H1 (cell line): ENCODE measurements at regions not wholly inside any gene's neighbourhood (a gene's known extent, or its start where the extent isn't known, plus 50 kb on each side); places are given as distances from the start of the nearest gene placed in this dataset.

Experiments
- CTCF ChIA-PET: fragments of 300-600 bp; sonication (Branson Sonifier 250); formaldehyde crosslinking; loops from one replicate; lab custom pipeline; 2021; ENCODE audit not compliant: partially characterized antibody; lab: Charles Lee
- POLR2A ChIA-PET: fragments of 300-600 bp; sonication (Branson Sonifier 250); formaldehyde crosslinking; loops from one replicate; lab custom pipeline; 2021; ENCODE audit warnings: inconsistent platforms; ENCODE audit not compliant: partially characterized antibody; lab: Charles Lee
- DNase-seq, 2 experiments: peaks; one replicate each; pipeline versions ENCODE4 v3.0.0 to v3.0.0-alpha.2; 2010 to 2022; ENCODE audit warnings: low spot score in 2 of 2, low read depth in 1 of 2, mixed read lengths in 1 of 2
- FAIRE-seq: peaks from 2 replicates; lab custom pipeline; 2011; peaks lifted over from hg19 to GRCh38; lab: Jason Lieb, UNC
- H2AFZ ChIP-seq: 2 replicates; pipeline ENCODE4 v1.8.1; 2012; ENCODE audit warnings: low read length, inconsistent platforms
- H2AK5ac ChIP-seq: 2 replicates; pipeline ENCODE4 v1.6.1; 2013; ENCODE audit warnings: low read depth, low read length
- H2BK120ac ChIP-seq: replicated peaks from 2 replicates; pipeline ENCODE3; 2013; ENCODE audit warnings: low read depth, low read length, inconsistent platforms
- H2BK12ac ChIP-seq: 2 replicates; pipeline ENCODE4 v1.6.1; 2013; ENCODE audit warnings: low read depth, low read length
- H2BK15ac ChIP-seq: 2 replicates; pipeline ENCODE4 v1.6.1; 2013; ENCODE audit warnings: low read length
- H2BK20ac ChIP-seq: 2 replicates; pipeline ENCODE4 v1.6.1; 2013; ENCODE audit warnings: low read length
- H2BK5ac ChIP-seq: 2 replicates; pipeline ENCODE4 v1.6.1; 2013; ENCODE audit warnings: low read depth, low read length
- H3K14ac ChIP-seq: 2 replicates; pipeline ENCODE4 v1.6.1; 2013; ENCODE audit warnings: inconsistent platforms; ENCODE audit not compliant: insufficient read length
- H3K18ac ChIP-seq: 2 replicates; pipeline ENCODE4 v1.6.1; 2013; ENCODE audit warnings: low read length; ENCODE audit errors: extremely low read depth
- H3K23ac ChIP-seq: 2 replicates; pipeline ENCODE4 v1.6.1; 2013; ENCODE audit warnings: inconsistent platforms; ENCODE audit not compliant: insufficient read length
- H3K23me2 ChIP-seq: 2 replicates; pipeline ENCODE4 v1.6.1; 2013; ENCODE audit warnings: low read depth, low read length
- H3K27ac ChIP-seq: 2 replicates; pipeline ENCODE4 v1.6.1; 2011; ENCODE audit warnings: low read depth, low read length, inconsistent platforms
- H3K27me3 ChIP-seq, 4 experiments: replicated peaks in 1 of 4; 1 replicate in 1 of 4; 2 replicates in 3 of 4; pipeline versions ENCODE4 v1.6.1 to v1.8.1; 2011 to 2013; ENCODE audit warnings: low read length in 3 of 4, mild to moderate bottlenecking in 3 of 4, inconsistent platforms in 2 of 4, mixed read lengths in 2 of 4, moderate library complexity in 1 of 4; ENCODE audit not compliant: control insufficient read depth in 3 of 4, insufficient read depth in 3 of 4; ENCODE audit errors: extremely low read depth in 1 of 4
- H3K36me3 ChIP-seq, 4 experiments: 2 replicates each; pipeline versions ENCODE4 v1.6.1 to v1.8.1; 2011 to 2013; ENCODE audit warnings: mild to moderate bottlenecking in 4 of 4, low read length in 3 of 4, moderate library complexity in 2 of 4, control low read depth in 1 of 4, inconsistent platforms in 1 of 4; ENCODE audit not compliant: insufficient read depth in 4 of 4, control insufficient read depth in 2 of 4
- H3K4ac ChIP-seq: replicated peaks from 2 replicates; pipeline ENCODE3; 2013; ENCODE audit warnings: low read length, low read depth, mixed read lengths, inconsistent platforms; ENCODE audit not compliant: insufficient read length
- H3K4me1 ChIP-seq, 4 experiments: replicated peaks in 1 of 4; 1 replicate in 1 of 4; 2 replicates in 3 of 4; pipeline versions ENCODE4 v1.6.1 to v1.8.1; 2011 to 2013; ENCODE audit warnings: low read length in 3 of 4, inconsistent platforms in 2 of 4, mixed read lengths in 1 of 4; ENCODE audit not compliant: insufficient read depth in 4 of 4, control insufficient read depth in 3 of 4
- H3K4me2 ChIP-seq, 2 experiments: 2 replicates each; pipeline versions ENCODE4 v1.6.1 to v1.8.1; 2011 to 2013; ENCODE audit warnings: low read depth in 2 of 2, low read length in 2 of 2, control low read depth in 1 of 2, inconsistent platforms in 1 of 2, mild to moderate bottlenecking in 1 of 2; ENCODE audit not compliant: insufficient read depth in 1 of 2
- H3K4me3 ChIP-seq, 4 experiments: fragments of 200-600, 300-600 bp in 1 of 4; sonication (generic), shearing (Covaris generic), sonication (Bioruptor Twin) in 1 of 4; 2 replicates each; pipeline versions ENCODE4 v1.5.1 to v1.8.1; 2011 to 2016; ENCODE audit warnings: low read length in 4 of 4, low read depth in 3 of 4, control low read depth in 2 of 4, inconsistent platforms in 2 of 4, mild to moderate bottlenecking in 2 of 4, mixed read lengths in 1 of 4, moderate library complexity in 1 of 4; ENCODE audit not compliant: insufficient read depth in 2 of 4; ENCODE audit errors: extremely low read depth in 1 of 4
- H3K56ac ChIP-seq: replicated peaks from 2 replicates; pipeline ENCODE3; 2013; ENCODE audit warnings: low read depth, mild to moderate bottlenecking, mixed read lengths, low read length, inconsistent platforms; ENCODE audit not compliant: insufficient read length
- H3K79me1 ChIP-seq: 2 replicates; pipeline ENCODE4 v1.6.1; 2013; ENCODE audit warnings: low read depth, low read length, control low read depth
- H3K79me2 ChIP-seq, 2 experiments: 2 replicates each; pipeline versions ENCODE4 v1.6.1 to v1.8.1; 2012 to 2013; ENCODE audit warnings: low read length in 2 of 2, mild to moderate bottlenecking in 2 of 2, inconsistent platforms in 1 of 2; ENCODE audit not compliant: insufficient read depth in 2 of 2, control insufficient read depth in 1 of 2
- H3K9ac ChIP-seq, 4 experiments: replicated peaks in 1 of 4; 1 replicate in 1 of 4; 2 replicates in 3 of 4; pipeline versions ENCODE4 v1.6.1 to v1.8.1; 2011 to 2013; ENCODE audit warnings: low read depth in 3 of 4, low read length in 3 of 4, control low read depth in 2 of 4, mild to moderate bottlenecking in 2 of 4, moderate library complexity in 2 of 4, inconsistent platforms in 1 of 4; ENCODE audit errors: extremely low read depth in 1 of 4
- H3K9me3 ChIP-seq, 2 experiments: 2 replicates each; pipeline versions ENCODE4 v1.6.1 to v1.8.1; 2012 to 2013; ENCODE audit warnings: mild to moderate bottlenecking in 2 of 2, moderate library complexity in 2 of 2, control low read depth in 1 of 2, inconsistent platforms in 1 of 2, low read depth in 1 of 2, low read length in 1 of 2, mixed read lengths in 1 of 2; ENCODE audit not compliant: insufficient read depth in 2 of 2
- H4K20me1 ChIP-seq, 2 experiments: replicated peaks in 1 of 2; 2 replicates each; pipeline versions ENCODE3 to v1.8.1; 2011 to 2013; ENCODE audit warnings: inconsistent platforms in 2 of 2, low read length in 2 of 2, mild to moderate bottlenecking in 1 of 2; ENCODE audit not compliant: insufficient read depth in 2 of 2, control insufficient read depth in 1 of 2
- H4K5ac ChIP-seq: 2 replicates; pipeline ENCODE4 v1.6.1; 2013; ENCODE audit warnings: low read length, low read depth, mixed read lengths, inconsistent platforms; ENCODE audit not compliant: insufficient read length
- H4K8ac ChIP-seq: 2 replicates; pipeline ENCODE4 v1.8.0; 2013; ENCODE audit warnings: mild to moderate bottlenecking, moderate library complexity, low read length, inconsistent platforms; ENCODE audit not compliant: insufficient read depth; ENCODE audit errors: extremely low read depth
- H4K91ac ChIP-seq: replicated peaks from 2 replicates; pipeline ENCODE3; 2013; ENCODE audit warnings: low read length, mixed read lengths, inconsistent platforms; ENCODE audit not compliant: insufficient read length
- ATF2 ChIP-seq: IDR thresholded peaks from 2 replicates; pipeline ENCODE4 v1.6.1; 2012; ENCODE audit warnings: low read length, inconsistent platforms
- CBX5 ChIP-seq: fragments of 300-800, 300-1000 bp; sonication (generic); IDR thresholded peaks from 2 replicates; pipeline ENCODE4 v1.7.1; 2016; ENCODE audit warnings: antibody characterized with exemption, low read length, low read depth
- CEBPB ChIP-seq: IDR thresholded peaks from 2 replicates; pipeline ENCODE4 v1.6.1; 2012; ENCODE audit warnings: low read depth, low read length
- E2F6 ChIP-seq: IDR thresholded peaks from 2 replicates; pipeline ENCODE4 v1.6.1; 2012; ENCODE audit warnings: inconsistent platforms
- GTF2F1 ChIP-seq: IDR thresholded peaks from 2 replicates; pipeline ENCODE4 v1.6.1; 2012; ENCODE audit warnings: low read depth, low read length, improper control_type of control experiment, borderline replicate concordance
- HDAC6 ChIP-seq: IDR thresholded peaks from one replicate; pipeline ENCODE4 v1.7.1; 2012; ENCODE audit warnings: low read depth, mild to moderate bottlenecking, inconsistent platforms, low read length, moderate library complexity
- JUND ChIP-seq: IDR thresholded peaks from 2 replicates; pipeline ENCODE4 v1.6.1; 2011; ENCODE audit warnings: mild to moderate bottlenecking, improper control_type of control experiment, low read length
- POU5F1 ChIP-seq: IDR thresholded peaks from 2 replicates; pipeline ENCODE4 v1.6.1; 2011; ENCODE audit warnings: low read depth, mild to moderate bottlenecking, low read length, moderate library complexity
- SIX5 ChIP-seq: IDR thresholded peaks from 2 replicates; pipeline ENCODE4 v1.6.1; 2011; ENCODE audit warnings: mild to moderate bottlenecking, low read depth, low read length
- SP2 ChIP-seq: IDR thresholded peaks from 2 replicates; pipeline ENCODE4 v1.6.1; 2012; ENCODE audit warnings: mild to moderate bottlenecking, low read length, inconsistent platforms
- SRF ChIP-seq: IDR thresholded peaks from 2 replicates; pipeline ENCODE4 v1.6.1; 2011; ENCODE audit warnings: mild to moderate bottlenecking, low read depth, low read length, moderate library complexity
- WGBS, 2 experiments: shearing (Covaris generic) in 1 of 2; methylation state at CpG; one replicate each; pipeline versions ENCODE4 v1.1.6 to v1.1.7; 2013 to 2015; ENCODE audit warnings: low lambda C conversion rate in 2 of 2, mixed read lengths in 2 of 2, inconsistent platforms in 1 of 2, low coverage in 1 of 2, missing lambda C conversion rate in 1 of 2; ENCODE audit not compliant: insufficient replicate concordance in 2 of 2, insufficient coverage in 1 of 2, insufficient read length in 1 of 2; ENCODE audit errors: extremely low coverage in 1 of 2, missing lambda C conversion rate in 1 of 2; 5-methylcytosine and 5-hydroxymethylcytosine counted together

DNA sequence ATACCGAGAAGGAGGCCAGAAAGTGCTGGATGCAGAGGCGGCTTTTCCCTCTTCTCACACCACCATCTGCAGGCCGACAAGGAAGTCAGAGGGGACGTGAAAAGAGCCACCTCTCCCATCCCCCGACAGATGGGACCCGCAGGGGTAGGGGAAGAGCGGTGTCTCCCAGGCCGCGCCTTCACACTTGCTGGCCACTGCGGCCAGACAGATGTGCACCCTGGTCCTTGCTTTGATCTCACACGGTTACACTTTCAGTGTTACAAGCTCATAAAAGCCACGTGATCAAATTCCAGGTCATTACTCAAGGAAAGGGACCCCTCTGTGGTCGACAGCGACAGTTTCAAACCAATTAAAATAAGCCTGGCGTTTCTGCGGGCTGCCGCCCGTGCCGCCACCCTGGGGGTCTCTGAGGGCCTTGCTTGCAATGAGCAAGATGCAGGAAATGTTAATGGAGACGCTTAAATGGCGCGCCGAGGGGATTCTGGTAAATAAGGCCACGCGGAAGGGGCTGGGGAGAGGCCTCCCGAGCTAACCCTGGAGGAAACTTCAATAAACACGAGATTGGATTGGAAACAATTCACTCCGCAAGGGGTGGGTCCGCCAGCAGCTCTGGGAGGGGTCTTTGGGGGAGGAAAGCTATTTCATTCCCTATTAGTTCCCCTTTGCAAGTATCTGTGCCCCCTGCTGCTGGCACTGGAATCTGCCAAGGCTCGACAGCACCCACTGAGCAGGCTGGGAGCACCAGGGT, 240.9 kb downstream of the ENGASE start:
- WGBS, 2 experiments: 82% methylated on average over 26 of the region's 30 CpGs; no CpG with 5 or more reads in 1 of the 2 experiments
- Histone ChIP-seq H4K5ac (no peak overlapping the region), H3K79me2 (no peaks in the 10 kb centered on the region), H3K18ac (no peak overlapping the region; the same call in 1 of the 2 replicates), H4K20me1 (no peaks in the 10 kb centered on the region), H3K79me1 (no peaks in the 10 kb centered on the region), H4K8ac (no peak overlapping the region), H3K9ac (no peak overlapping the region), H3K4me1 (peaks cover 0 to 7% (median 3%) of the 10 kb centered on the region in 4 experiments; a peak in 2 of 7 replicates), H3K4me2 (no peak overlapping the region), H4K91ac (no peak overlapping the region), H3K36me3 (no peaks in the 10 kb centered on the region), H2BK120ac (no peak overlapping the region), H2BK12ac (0 out of 2 replicates have a peak overlapping the region, but pooled peaks have one; percentile 39), H2AK5ac (no peak overlapping the region), H3K27me3 (0 out of 7 replicates have a peak, but pooled peaks cover 0 to 2% (median 0%) of the 10 kb centered on the region in 4 experiments), H2BK5ac (no peak overlapping the region), H3K56ac (no peak overlapping the region), H3K23ac (no peak overlapping the region), H2AFZ (no peak overlapping the region; the same call in 1 of the 2 replicates), H2BK15ac (0 out of 2 replicates have a peak overlapping the region, but pooled peaks have one; percentile 61), H3K27ac (no peak overlapping the region), H3K4ac (no peak overlapping the region), H3K23me2 (no peaks in the 10 kb centered on the region), H3K4me3 (no peak overlapping the region), H2BK20ac (no peak overlapping the region), H3K9me3 (no peaks in the 10 kb centered on the region), H3K14ac (no peak overlapping the region)
- ChIA-PET POLR2A (interaction anchor here (1.0 kb wide), 1 partner anchor 139 kb away, joined by 3 read pairs; no protein-coding TSS in a partner anchor), CTCF (interaction anchor here (1.0 to 1.9 kb wide), 6 partner anchors 8 to 270 kb away, joined by 3 to 6 read pairs (median 4); no protein-coding TSS in a partner anchor)
- FAIRE-seq (no peak), DNase-seq (no peak)
- TF ChIP-seq CEBPB (no peak), SIX5 (no peak), E2F6 (no peak), GTF2F1 (no peak), POU5F1 (no peak), SP2 (no peak), HDAC6 (no peak), SRF (no peak), ATF2 (no peak), JUND (no peak), CBX5 (no peak)
